ENCODE measurements at regions not wholly inside any gene's neighbourhood (a gene's known extent, or its start where the extent isn't known, plus 50 kb on each side); places are given as distances from the start of the nearest gene placed in this dataset.
A peak's percentile ranks its signal among the peaks of the same experiment; 100 is the strongest.

GRCh38 chr12:41981013-41981412 lies 163.7 kb downstream of the GXYLT1 start:
- DNase-seq: no peak

- DNase-seq: no peak
These were observed 164.3 kb downstream of the GXYLT1 start for GRCh38 chr12:41980390-41980789.

GRCh38 chr12:41979574-41979973 lies 165.1 kb downstream of the GXYLT1 start:
- DNase-seq: no peak

- DNase-seq: no peak
These were observed 172.1 kb downstream of the GXYLT1 start for GRCh38 chr12:41972598-41972997.

- no peak for DNase-seq
These were observed 172.5 kb downstream of the GXYLT1 start for GRCh38 chr12:41972196-41972595.

GRCh38 chr12:41970744-41971143 lies 173.9 kb downstream of the GXYLT1 start:
- DNase-seq: no peak

GRCh38 chr12:41968599-41968998 lies 176.1 kb downstream of the GXYLT1 start:
- DNase-seq: no peak

- no peak for DNase-seq
These were observed 176.8 kb downstream of the GXYLT1 start for GRCh38 chr12:41967668-41968500.

- no peak for DNase-seq
These were observed 177.8 kb downstream of the GXYLT1 start for GRCh38 chr12:41966916-41967315.

GRCh38 chr12:41966001-41966400 lies 178.7 kb downstream of the GXYLT1 start:
- no peak for DNase-seq

GRCh38 chr12:41963398-41963797 lies 181.3 kb downstream of the GXYLT1 start:
- no peak for DNase-seq

GRCh38 chr12:41962171-41962572 lies 182.5 kb downstream of the GXYLT1 start:
- DNase-seq: no peak

- no peak for DNase-seq
These were observed 185.4 kb downstream of the GXYLT1 start for GRCh38 chr12:41959271-41959670.

GRCh38 chr12:41956353-41956752 lies 188.3 kb downstream of the GXYLT1 start:
- no peak for DNase-seq

GRCh38 chr12:41950455-41950854 lies 194.2 kb downstream of the GXYLT1 start:
- no peak for DNase-seq

- DNase-seq: no peak
These were observed 198.6 kb downstream of the GXYLT1 start for GRCh38 chr12:41946106-41946505.

- no peak for DNase-seq
These were observed 200.5 kb downstream of the GXYLT1 start for GRCh38 chr12:41944216-41944615.

GRCh38 chr12:41943671-41944070 lies 201.0 kb downstream of the GXYLT1 start:
- DNase-seq: no peak

- DNase-seq: no peak
These were observed 202.3 kb downstream of the GXYLT1 start for GRCh38 chr12:41942354-41942753.

- no peak for DNase-seq
These were observed 203.6 kb downstream of the GXYLT1 start for GRCh38 chr12:41941079-41941478.

- DNase-seq: no peak
These were observed 204.1 kb downstream of the GXYLT1 start for GRCh38 chr12:41940571-41940970.

GRCh38 chr12:41936333-41936732 lies 208.3 kb downstream of the GXYLT1 start:
- no peak for DNase-seq

- no peak for DNase-seq
These were observed 208.8 kb downstream of the GXYLT1 start for GRCh38 chr12:41935911-41936310.

- DNase-seq: peak in 1 of 2 donors; percentile 56
These were observed 212.1 kb downstream of the GXYLT1 start for GRCh38 chr12:41932470-41932991.

Data from CD4-positive, alpha-beta T cell treated with Interleukin-4 for 1 hour (primary cell).